GM21576 (cell line): ENCODE measurements at regions not wholly inside any gene's neighbourhood (a gene's known extent, or its start where the extent isn't known, plus 50 kb on each side); places are given as distances from the start of the nearest gene placed in this dataset.

Source experiments
- ATAC-seq: cut with Tn5 transposase; IDR thresholded peaks from one replicate; pipeline ENCODE4 v1.9.1; 2021; ENCODE audit warnings: mild to moderate bottlenecking, moderate library complexity; ENCODE audit not compliant: unreplicated experiment

GRCh38 chr20:16944745-16945144 is 196.6 kb downstream of the OTOR start:
- no peak for ATAC-seq

- no peak for ATAC-seq
Observed at GRCh38 chr20:16945619-16946018, 197.5 kb downstream of the OTOR start.

GRCh38 chr20:16946097-16946496 is 197.9 kb downstream of the OTOR start:
- ATAC-seq = no peak

DNA sequence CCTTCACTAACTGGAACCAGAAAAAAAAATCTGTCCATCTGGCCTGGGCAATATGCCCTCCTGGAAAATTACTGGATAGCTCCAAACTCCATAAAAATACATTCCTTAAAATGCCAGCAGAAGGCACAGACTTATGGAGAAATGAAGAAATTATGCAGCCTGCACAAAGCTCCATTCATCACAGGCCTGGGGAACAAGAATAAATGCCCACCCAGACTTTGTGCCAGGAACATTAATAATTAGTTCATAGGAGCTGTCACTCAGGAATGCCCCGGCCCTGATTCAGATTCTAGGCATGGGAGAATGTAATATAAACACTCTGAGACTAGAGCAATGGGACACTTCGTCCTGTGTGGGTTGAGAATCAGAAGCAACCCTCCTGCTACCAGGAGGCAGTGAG is 199.3 kb downstream of the OTOR start:
- ATAC-seq = no peak

DNA sequence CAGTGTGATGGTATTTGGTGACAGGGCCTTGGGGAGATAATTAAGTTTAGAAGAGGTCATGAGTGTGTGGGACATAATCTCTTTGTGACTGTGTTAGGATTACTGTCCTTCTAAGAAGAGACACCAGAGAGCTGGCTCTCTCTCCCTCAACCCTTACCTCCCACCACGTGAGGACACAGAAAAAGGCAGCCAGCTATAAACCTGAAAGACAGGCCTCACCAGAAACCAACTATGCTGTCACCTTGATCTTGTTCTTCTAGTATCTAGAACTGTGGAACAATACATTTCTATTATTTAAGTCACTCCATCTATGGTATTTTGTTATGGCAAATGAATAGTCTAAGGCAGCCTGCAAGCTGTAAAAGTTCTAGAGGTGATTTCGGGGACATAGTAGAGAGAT is 203.7 kb downstream of the OTOR start:
- ATAC-seq = no peak

DNA sequence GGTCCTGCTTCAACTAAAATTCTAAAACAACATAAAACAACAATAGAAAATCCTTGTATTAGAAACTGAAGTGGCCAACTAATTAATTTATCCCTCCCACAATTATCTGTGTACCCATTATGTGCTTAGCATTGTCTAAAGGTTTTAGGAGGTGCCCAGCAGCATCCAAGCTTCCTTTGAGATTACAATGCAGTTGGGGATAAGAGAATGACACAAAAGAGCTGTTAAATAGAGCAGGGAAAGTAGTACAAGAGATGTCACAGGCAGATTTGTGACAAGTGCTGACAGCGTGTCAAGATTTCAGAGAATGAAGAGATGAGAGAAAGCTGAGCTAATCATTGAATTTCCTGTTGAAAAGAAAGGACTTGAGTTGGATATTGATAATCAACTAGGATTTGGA is 204.8 kb downstream of the OTOR start:
- ATAC-seq = no peak

GRCh38 chr20:16953858-16954257 is 205.7 kb downstream of the OTOR start:
- ATAC-seq = no peak

GRCh38 chr20:16955462-16955861 is 207.3 kb downstream of the OTOR start:
- ATAC-seq = no peak

- ATAC-seq = no peak
Observed at GRCh38 chr20:16955971-16956370, 207.8 kb downstream of the OTOR start.

- ATAC-seq = no peak
Observed at GRCh38 chr20:16965401-16965800, 217.2 kb downstream of the OTOR start.

DNA sequence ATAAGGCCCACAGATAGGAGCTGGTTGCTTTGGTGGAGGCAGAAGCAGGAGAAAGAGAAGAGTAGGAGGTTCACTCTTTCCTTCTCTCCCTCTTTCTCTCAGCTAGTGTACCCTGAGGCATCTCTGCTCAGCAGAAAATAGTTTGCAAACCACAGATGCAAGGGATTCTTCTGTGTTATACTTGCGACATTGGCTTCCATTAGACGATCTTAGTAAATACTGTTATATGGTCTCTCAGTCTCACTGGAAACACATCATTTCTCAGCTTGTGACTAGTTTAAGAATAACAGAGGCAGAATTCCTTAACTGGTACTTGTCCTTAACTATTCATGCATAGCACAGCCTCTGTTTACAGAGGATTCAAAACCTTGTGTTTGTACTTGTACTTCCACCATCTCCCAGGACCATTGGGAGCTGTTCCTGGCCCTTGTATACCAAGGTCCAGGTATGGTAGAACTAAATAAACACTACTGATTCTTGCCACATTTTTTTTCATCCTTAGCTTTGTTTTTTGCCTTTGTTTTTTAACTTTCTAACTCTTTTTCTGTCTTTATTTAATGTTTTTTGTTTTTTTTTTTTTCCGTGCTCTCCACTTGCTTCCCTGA is 218.2 kb downstream of the OTOR start:
- no peak for ATAC-seq

GRCh38 chr20:16968099-16968498 is 219.9 kb downstream of the OTOR start:
- ATAC-seq = no peak

GRCh38 chr20:16970776-16971175 is 222.6 kb downstream of the OTOR start:
- ATAC-seq = no peak

- no peak for ATAC-seq
Observed at GRCh38 chr20:16974080-16974854, 226.1 kb downstream of the OTOR start.

DNA sequence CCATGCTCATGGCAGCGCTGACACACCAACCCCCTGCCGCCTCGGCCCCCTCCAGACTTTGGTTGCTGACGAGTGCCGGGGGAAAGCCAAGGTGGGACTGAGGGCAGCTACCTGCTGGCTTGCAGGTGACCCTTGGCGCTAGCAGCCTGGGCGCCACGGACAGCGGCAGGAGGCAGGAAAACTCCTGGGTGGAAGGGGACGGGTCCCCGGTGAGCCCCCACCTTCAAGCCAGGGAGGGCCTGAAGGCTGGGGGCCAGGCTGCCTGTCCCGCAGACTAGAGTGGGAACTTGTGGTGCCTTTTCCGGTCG is 226.7 kb downstream of the OTOR start:
- no peak for ATAC-seq

- no peak for ATAC-seq
Observed at GRCh38 chr20:16975682-16976081, 227.5 kb downstream of the OTOR start.

DNA sequence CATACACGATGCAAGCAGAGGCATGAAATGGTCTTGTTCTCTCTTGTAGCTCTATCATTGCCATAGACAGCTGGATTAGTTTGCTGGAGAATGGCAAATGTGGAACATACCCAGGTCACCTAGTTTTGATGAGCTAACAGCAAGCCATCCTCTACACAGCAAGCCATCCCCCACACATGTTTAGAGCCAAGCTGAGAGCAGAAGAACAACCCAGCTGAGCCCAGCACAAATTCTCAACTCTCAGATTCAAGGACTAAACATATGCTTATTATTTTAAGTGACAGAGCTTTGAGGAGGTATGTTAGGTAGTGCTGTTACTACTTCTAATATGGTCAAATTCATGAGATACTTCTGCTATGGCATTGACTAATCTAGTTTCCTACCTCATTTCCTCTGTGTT is 230.3 kb downstream of the OTOR start:
- ATAC-seq = no peak

DNA sequence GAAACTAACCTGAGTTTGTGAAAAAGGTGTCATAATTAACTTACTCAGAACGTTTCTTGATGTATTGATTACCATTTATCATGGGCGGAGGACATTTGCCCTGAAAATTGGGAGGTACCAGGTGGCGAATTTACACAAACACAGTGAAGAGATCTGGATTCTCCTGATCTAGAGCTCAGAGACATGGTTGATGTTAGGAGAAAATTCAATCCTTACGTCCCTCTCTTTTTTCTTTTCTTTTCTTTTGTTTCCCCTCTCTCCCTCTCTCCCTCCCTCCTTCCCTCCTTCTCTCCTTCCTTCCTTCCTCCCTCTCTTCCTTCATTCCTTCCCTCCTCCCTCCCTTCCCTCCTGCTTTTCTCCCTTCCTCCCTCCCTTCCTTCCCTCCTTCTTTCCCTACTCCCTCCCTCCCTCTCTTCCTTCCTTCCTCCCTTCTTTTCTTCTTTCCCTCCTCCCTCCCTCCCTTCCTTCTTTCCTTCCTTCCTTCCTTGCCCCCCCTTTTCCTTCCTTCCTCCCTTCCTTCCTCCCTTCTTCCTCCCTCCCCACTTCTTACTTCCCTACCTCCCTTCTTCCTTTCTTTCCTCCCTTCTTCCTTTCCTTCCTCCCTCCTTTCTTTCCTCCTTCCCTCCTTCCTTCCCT is 234.1 kb downstream of the OTOR start:
- no peak for ATAC-seq

- ATAC-seq = no peak
Observed at GRCh38 chr20:16984481-16984880, 236.3 kb downstream of the OTOR start.

DNA sequence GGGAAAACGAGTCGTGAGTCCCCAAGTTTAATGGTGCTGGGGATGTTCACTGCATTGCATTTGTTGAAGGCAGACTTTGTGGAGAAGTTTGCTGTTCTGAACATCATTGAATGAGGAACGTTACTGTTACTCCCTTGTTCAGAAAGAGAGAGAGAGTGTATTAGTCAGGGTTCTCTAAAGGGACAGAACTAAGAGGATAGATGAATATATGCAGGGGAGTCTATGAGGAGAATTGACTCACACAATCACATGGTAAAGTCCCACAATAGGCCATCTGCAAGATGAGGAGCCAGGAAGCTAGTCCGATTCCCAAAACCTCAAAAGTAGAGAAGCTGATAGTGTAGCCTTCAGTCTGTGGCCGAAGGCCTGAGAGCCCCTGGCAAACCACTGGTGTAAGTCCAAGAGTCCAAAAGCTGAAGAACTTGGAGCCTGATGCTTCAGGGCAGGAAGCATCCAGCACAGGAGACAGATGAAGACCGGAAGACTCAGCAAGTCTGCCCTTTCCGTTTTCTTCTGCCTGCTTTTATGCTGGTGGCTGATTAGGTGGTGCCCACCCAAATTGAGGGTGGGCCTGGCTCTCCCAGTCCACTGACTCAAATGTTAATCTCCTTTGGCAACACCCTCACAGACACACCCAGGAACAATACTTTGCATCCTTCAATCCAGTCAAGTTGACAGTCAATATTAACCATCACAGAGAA is 223.5 kb upstream of the PCSK2 start:
- no peak for ATAC-seq

DNA sequence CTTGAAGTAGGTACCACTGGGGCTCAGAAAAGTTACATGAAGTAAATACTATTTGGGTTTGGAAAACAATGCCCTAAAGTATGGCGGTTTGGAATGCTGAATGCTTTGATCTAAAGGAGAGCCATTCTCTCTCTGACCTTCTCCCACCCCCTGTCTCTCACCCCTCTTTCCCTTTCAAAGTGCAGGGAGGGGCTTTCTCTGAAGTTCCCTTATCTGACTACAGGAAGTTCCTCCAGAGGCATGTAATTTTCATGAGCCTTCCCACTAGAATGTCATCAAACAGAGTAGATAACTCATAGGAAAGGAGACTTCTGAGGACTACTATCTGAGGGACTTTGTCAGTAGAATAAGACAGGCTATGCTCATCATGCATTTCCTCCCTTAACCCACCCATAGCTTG is 216.7 kb upstream of the PCSK2 start:
- no peak for ATAC-seq
